ENCODE measurements at regions not wholly inside any gene's neighbourhood (a gene's known extent, or its start where the extent isn't known, plus 50 kb on each side); places are given as distances from the start of the nearest gene placed in this dataset.

DNA sequence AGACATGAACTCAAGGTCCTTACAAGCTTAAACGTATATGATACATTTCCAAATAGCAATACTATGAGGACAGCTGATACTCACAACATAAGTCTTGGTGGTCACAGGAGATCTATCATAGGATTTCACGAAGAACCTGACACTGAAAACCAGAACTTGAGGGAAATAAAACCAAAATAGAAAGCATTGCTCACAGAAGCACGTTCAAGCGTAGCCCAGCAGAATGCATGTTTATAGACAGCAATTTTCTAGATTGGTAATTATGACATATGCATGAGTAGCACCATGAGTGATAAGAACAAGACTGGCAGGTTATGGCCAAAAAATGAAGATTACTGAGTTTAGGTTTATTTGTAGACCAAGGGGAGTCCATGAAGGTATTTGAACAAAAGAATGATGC is 243.5 kb downstream of the ETS1 start:
- Histone ChIP-seq H4K20me1 (ENCODE audit: insufficient read depth, low read length) (no peaks in the 10 kb centered on the region), H3K9me2 (ENCODE audit: insufficient read depth, low read length) (no peaks in the 10 kb centered on the region), H3K27ac (ENCODE audit: low read depth, low read length, poor library complexity, severe bottlenecking) (no peak overlapping the region), H3K4me2 (ENCODE audit: low read length) (no peak overlapping the region), H3K4me3 (ENCODE audit: low read depth, low read length, poor library complexity, severe bottlenecking) (no peak overlapping the region), H3K4me1 (ENCODE audit: insufficient read depth, low read length, poor library complexity, severe bottlenecking) (peaks cover 8% of the 10 kb centered on the region), H3K36me3 (ENCODE audit: insufficient read depth, low read length) (no peaks in the 10 kb centered on the region), H2AFZ (ENCODE audit: low read length) (no peak overlapping the region), H3K79me2 (ENCODE audit: insufficient read depth, low read depth, low read length) (no peaks in the 10 kb centered on the region), H3K9me3 (ENCODE audit: low read length) (no peaks in the 10 kb centered on the region)
- CTCF ChIA-PET (ENCODE audit: unreplicated experiment), result no interaction called here
- DNase-seq (ENCODE audit: low spot score), result no peak
- POLR2A ChIA-PET, result interaction anchor here (0.6 to 1.4 kb wide), 3 partner anchors 13 to 514 kb away, joined by 3 read pairs; no protein-coding TSS in a partner anchor
- no TSS peak for BruUV-seq (replicated peaks)
- intact Hi-C loops (cut with micrococcal nuclease; ENCODE audit: unreplicated experiment), result no loop called here
- TF ChIP-seq CTCF (conservative IDR thresholded peaks at IDR 0.05; ENCODE audit: low read length), result no peak
- no peak for TF ChIP-seq EZH2phosphoT487 (IDR thresholded peaks at IDR 0.05; ENCODE audit: borderline replicate concordance, low read depth, low read length)

GRCh38 chr11:128343135-128343514 is 244.2 kb downstream of the ETS1 start:
- POLR2A ChIA-PET, result interaction anchor here (1.4 kb wide), 1 partner anchor 12 kb away, joined by 3 read pairs; no protein-coding TSS in a partner anchor
- Histone ChIP-seq H3K79me2 (ENCODE audit: insufficient read depth, low read depth, low read length) (no peaks in the 10 kb centered on the region), H3K4me1 (ENCODE audit: insufficient read depth, low read length, poor library complexity, severe bottlenecking) (peaks cover 8% of the 10 kb centered on the region), H4K20me1 (ENCODE audit: insufficient read depth, low read length) (no peaks in the 10 kb centered on the region), H3K27ac (ENCODE audit: low read depth, low read length, poor library complexity, severe bottlenecking) (no peak overlapping the region), H3K9me2 (ENCODE audit: insufficient read depth, low read length) (no peaks in the 10 kb centered on the region), H3K4me3 (ENCODE audit: low read depth, low read length, poor library complexity, severe bottlenecking) (no peak overlapping the region), H3K4me2 (ENCODE audit: low read length) (no peak overlapping the region), H3K36me3 (ENCODE audit: insufficient read depth, low read length) (no peaks in the 10 kb centered on the region), H3K9me3 (ENCODE audit: low read length) (no peaks in the 10 kb centered on the region), H2AFZ (ENCODE audit: low read length) (peak overlapping the region; percentile 29)
- DNase-seq (ENCODE audit: low spot score), result no peak
- intact Hi-C loops (cut with micrococcal nuclease; ENCODE audit: unreplicated experiment), result no loop called here
- CTCF ChIA-PET (ENCODE audit: unreplicated experiment), result no interaction called here
- BruUV-seq (replicated peaks), result no TSS peak
- TF ChIP-seq EZH2phosphoT487 (IDR thresholded peaks at IDR 0.05; ENCODE audit: borderline replicate concordance, low read depth, low read length), result no peak
- no peak for TF ChIP-seq CTCF (conservative IDR thresholded peaks at IDR 0.05; ENCODE audit: low read length)

GRCh38 chr11:128342511-128343134 is 244.7 kb downstream of the ETS1 start:
- Histone ChIP-seq H2AFZ (ENCODE audit: low read length) (peak overlapping the region; percentile 29), H3K27ac (ENCODE audit: low read depth, low read length, poor library complexity, severe bottlenecking) (no peak overlapping the region), H3K4me1 (ENCODE audit: insufficient read depth, low read length, poor library complexity, severe bottlenecking) (peaks cover 8% of the 10 kb centered on the region), H3K36me3 (ENCODE audit: insufficient read depth, low read length) (no peaks in the 10 kb centered on the region), H3K4me3 (ENCODE audit: low read depth, low read length, poor library complexity, severe bottlenecking) (no peak overlapping the region), H3K9me3 (ENCODE audit: low read length) (no peaks in the 10 kb centered on the region), H3K79me2 (ENCODE audit: insufficient read depth, low read depth, low read length) (no peaks in the 10 kb centered on the region), H3K9me2 (ENCODE audit: insufficient read depth, low read length) (no peaks in the 10 kb centered on the region), H4K20me1 (ENCODE audit: insufficient read depth, low read length) (no peaks in the 10 kb centered on the region), H3K4me2 (ENCODE audit: low read length) (no peak overlapping the region)
- intact Hi-C loops (cut with micrococcal nuclease; ENCODE audit: unreplicated experiment), result no loop called here
- CTCF ChIA-PET (ENCODE audit: unreplicated experiment), result no interaction called here
- TF ChIP-seq CTCF (conservative IDR thresholded peaks at IDR 0.05; ENCODE audit: low read length) (no peak), EZH2phosphoT487 (IDR thresholded peaks at IDR 0.05; ENCODE audit: borderline replicate concordance, low read depth, low read length) (no peak)
- POLR2A ChIA-PET, result interaction anchor here (1.2 to 1.4 kb wide), 2 partner anchors 12 to 40 kb away, joined by 3 read pairs; no protein-coding TSS in a partner anchor
- peak; percentile 42 for DNase-seq (ENCODE audit: low spot score)
- BruUV-seq (replicated peaks), result no TSS peak
